GM12865 (cell line): ENCODE measurements at regions not wholly inside any gene's neighbourhood (a gene's known extent, or its start where the extent isn't known, plus 50 kb on each side); places are given as distances from the start of the nearest gene placed in this dataset.

Experiments used
- DNase-seq: peaks from one replicate; pipeline ENCODE4 v3.0.0; 2010; ENCODE audit warnings: low read depth
- H3K4me3 ChIP-seq: 2 replicates; pipeline ENCODE4 v1.5.1; 2011; ENCODE audit warnings: mild to moderate bottlenecking, low read depth, low read length, control low read depth
- CTCF ChIP-seq: IDR thresholded peaks from 2 replicates; pipeline ENCODE4 v1.5.1; 2011; ENCODE audit warnings: low read length, control low read depth, low read depth, inconsistent platforms; ENCODE audit not compliant: insufficient read depth; ENCODE audit errors: missing control alignments

- DNase-seq, result no peak
- TF ChIP-seq CTCF, result no peak
- H3K4me3 ChIP-seq, result no peak overlapping the region
Observed at GRCh38 chr3:163138258-163138657, 1641.7 kb downstream of the OTOL1 start.

GRCh38 chr3:163132111-163132510 is 1635.5 kb downstream of the OTOL1 start:
- no peak overlapping the region for H3K4me3 ChIP-seq
- TF ChIP-seq CTCF, result no peak
- no peak for DNase-seq

GRCh38 chr3:163129287-163129686 is 1632.7 kb downstream of the OTOL1 start:
- DNase-seq, result no peak
- no peak overlapping the region for H3K4me3 ChIP-seq
- no peak for TF ChIP-seq CTCF

- H3K4me3 ChIP-seq, result no peak overlapping the region
- no peak for DNase-seq
- no peak for TF ChIP-seq CTCF
Observed at GRCh38 chr3:163126115-163126514, 1629.5 kb downstream of the OTOL1 start.
